ENCODE measurements at regions not wholly inside any gene's neighbourhood (a gene's known extent, or its start where the extent isn't known, plus 50 kb on each side); places are given as distances from the start of the nearest gene placed in this dataset.

- no peak for TF ChIP-seq CTCF (IDR thresholded peaks at IDR 0.05)
- no peak for TF ChIP-seq POLR2A (IDR thresholded peaks at IDR 0.05)
Measured at GRCh38 chr3:6155650-6156338, 705.1 kb upstream of the GRM7 start.

Data from Peyer's patch (tissue), 4 donors.